ENCODE measurements at regions not wholly inside any gene's neighbourhood (a gene's known extent, or its start where the extent isn't known, plus 50 kb on each side); places are given as distances from the start of the nearest gene placed in this dataset.

- Mint-ChIP-seq H3K27ac (no peak overlapping the region), H3K4me1 (peaks cover 37% of the 10 kb centered on the region), H3K27me3 (ENCODE audit: low read depth) (no peaks in the 10 kb centered on the region), H3K4me3 (no peak overlapping the region), H3K9me3 (peaks cover 20% of the 10 kb centered on the region), H3K36me3 (ENCODE audit: low read depth) (peaks cover 5% of the 10 kb centered on the region)
- TF ChIP-seq, protein P1, sequence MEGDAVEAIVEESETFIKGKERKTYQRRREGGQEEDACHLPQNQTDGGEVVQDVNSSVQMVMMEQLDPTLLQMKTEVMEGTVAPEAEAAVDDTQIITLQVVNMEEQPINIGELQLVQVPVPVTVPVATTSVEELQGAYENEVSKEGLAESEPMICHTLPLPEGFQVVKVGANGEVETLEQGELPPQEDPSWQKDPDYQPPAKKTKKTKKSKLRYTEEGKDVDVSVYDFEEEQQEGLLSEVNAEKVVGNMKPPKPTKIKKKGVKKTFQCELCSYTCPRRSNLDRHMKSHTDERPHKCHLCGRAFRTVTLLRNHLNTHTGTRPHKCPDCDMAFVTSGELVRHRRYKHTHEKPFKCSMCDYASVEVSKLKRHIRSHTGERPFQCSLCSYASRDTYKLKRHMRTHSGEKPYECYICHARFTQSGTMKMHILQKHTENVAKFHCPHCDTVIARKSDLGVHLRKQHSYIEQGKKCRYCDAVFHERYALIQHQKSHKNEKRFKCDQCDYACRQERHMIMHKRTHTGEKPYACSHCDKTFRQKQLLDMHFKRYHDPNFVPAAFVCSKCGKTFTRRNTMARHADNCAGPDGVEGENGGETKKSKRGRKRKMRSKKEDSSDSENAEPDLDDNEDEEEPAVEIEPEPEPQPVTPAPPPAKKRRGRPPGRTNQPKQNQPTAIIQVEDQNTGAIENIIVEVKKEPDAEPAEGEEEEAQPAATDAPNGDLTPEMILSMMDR (IDR thresholded peaks at IDR 0.05; ENCODE audit: unreplicated experiment in 3 of 3), result no peak
Measured at GRCh38 chr3:178288074-178288473, 248.2 kb upstream of the KCNMB2 start.

DNA sequence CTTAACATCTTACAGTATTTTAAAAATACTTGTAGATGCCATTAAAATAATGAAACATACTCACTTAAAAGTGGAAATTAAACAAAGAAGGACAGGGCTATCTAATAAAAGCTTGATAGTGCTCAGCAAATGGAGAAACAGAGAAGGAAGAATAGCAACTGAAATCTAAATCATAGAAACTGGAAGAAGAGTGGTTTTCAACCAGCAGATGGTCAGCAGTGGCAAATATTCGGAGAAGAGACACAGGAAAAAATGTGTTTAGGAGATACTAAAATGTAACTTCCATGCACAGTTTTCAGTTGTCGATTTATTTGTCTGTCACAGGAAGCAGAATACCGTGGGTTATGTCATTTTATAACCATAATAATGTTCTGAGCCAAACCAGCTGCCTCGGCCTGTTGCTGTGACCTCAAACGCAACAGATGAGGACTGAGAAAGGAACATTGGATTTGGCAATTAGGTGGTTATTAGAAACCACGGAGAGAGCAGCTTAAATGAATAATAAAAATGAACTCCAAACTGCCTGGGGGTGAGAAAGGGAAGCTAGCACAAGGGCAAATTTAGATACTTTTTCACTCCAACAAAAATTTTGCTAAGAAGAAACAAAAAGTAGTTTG lies 246.6 kb upstream of the KCNMB2 start:
- TF ChIP-seq, protein P1 (IDR thresholded peaks at IDR 0.05; ENCODE audit: unreplicated experiment in 3 of 3), result no peak
- Mint-ChIP-seq H3K27ac (peak overlapping the region; percentile 67 to 71 (median 70)), H3K9me3 (peaks cover 20% of the 10 kb centered on the region), H3K4me1 (peaks cover 37% of the 10 kb centered on the region), H3K4me3 (no peak overlapping the region), H3K36me3 (ENCODE audit: low read depth) (peaks cover 5% of the 10 kb centered on the region), H3K27me3 (ENCODE audit: low read depth) (peaks cover 3% of the 10 kb centered on the region)

DNA sequence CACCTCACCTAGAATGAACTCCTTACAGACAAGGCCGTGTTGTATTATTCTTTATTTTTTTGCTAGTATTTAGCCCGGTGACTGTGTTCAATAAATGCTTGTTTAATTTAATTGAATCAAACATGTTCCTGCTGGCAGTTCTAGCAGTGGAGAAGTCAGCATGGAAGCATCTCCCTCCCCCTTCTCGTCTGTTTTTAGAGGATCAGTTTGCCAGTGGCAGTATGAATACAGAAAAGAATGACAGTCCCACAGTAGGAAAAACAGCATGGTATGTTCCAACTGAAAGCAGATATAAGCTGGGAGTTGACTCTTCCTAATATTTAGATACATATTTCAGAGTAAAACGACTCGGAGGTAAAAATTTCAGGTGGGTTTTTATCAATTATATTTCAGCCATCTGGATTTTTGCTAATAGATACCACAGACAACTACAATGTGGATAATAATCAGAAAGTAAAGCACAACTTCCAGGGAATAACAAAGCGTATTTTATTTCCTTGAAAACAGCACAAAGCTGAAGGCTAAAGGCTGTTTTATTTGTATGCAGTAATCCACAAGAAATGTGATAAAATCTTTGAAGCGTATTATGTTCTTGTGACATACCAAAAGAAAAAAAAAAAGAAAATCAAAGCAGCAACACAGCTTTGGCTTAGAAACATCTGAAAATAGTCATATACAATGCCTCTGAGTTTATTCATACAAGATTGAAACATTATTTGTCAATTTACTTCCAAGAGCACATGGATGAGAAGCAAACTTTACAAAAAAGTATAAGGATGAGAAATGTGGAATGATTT lies 244.5 kb upstream of the KCNMB2 start:
- H3K4me3 Mint-ChIP-seq, result no peak overlapping the region
- peak overlapping the region; percentile 60 to 71 (median 68) for H3K27ac Mint-ChIP-seq
- peaks cover 10% of the 10 kb centered on the region for H3K9me3 Mint-ChIP-seq
- peaks cover 43% of the 10 kb centered on the region for H3K4me1 Mint-ChIP-seq
- peaks cover 3% of the 10 kb centered on the region for H3K27me3 Mint-ChIP-seq (ENCODE audit: low read depth)
- H3K36me3 Mint-ChIP-seq (ENCODE audit: low read depth), result peaks cover 5% of the 10 kb centered on the region
- TF ChIP-seq, protein P1 (IDR thresholded peaks at IDR 0.05; ENCODE audit: unreplicated experiment in 3 of 3), result no peak

- Mint-ChIP-seq H3K36me3 (ENCODE audit: low read depth) (no peaks in the 10 kb centered on the region), H3K9me3 (no peaks in the 10 kb centered on the region), H3K4me1 (peaks cover 34% of the 10 kb centered on the region), H3K27me3 (ENCODE audit: low read depth) (peaks cover 3% of the 10 kb centered on the region), H3K27ac (peak overlapping the region; percentile 13 to 64 (median 56)), H3K4me3 (no peak overlapping the region)
- TF ChIP-seq, protein P1 (IDR thresholded peaks at IDR 0.05; ENCODE audit: unreplicated experiment in 3 of 3), result no peak
Measured at GRCh38 chr3:178295292-178295912, 240.8 kb upstream of the KCNMB2 start.

DNA sequence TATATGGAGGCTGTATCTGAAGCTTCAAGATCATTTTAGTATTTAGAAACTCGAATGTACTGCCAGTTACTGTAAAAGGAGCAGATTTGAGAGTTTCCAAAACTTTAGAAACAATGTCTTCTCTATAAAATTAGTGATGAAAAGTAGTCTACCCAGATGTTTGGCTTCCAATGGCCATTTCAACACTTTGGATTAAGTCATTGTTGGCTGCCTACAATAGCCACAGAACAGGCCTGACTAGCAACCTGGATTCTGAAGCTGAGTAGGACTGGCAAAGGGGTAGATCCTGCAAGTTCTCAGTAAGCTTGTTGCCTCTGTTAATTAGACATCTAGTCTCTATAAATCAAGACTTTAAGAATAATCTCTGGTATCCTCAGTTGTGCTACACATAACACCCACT lies 239.0 kb upstream of the KCNMB2 start:
- H3K27ac Mint-ChIP-seq, result no peak overlapping the region
- no peak overlapping the region for H3K4me3 Mint-ChIP-seq
- H3K36me3 Mint-ChIP-seq (ENCODE audit: low read depth), result no peaks in the 10 kb centered on the region
- TF ChIP-seq, protein P1 (IDR thresholded peaks at IDR 0.05; ENCODE audit: unreplicated experiment in 3 of 3), result no peak
- H3K4me1 Mint-ChIP-seq, result peaks cover 17% of the 10 kb centered on the region
- peaks cover 3% of the 10 kb centered on the region for H3K27me3 Mint-ChIP-seq (ENCODE audit: low read depth)
- no peaks in the 10 kb centered on the region for H3K9me3 Mint-ChIP-seq

Data from nephron (organoid).